22Rv1 (cell line): ENCODE measurements at regions not wholly inside any gene's neighbourhood (a gene's known extent, or its start where the extent isn't known, plus 50 kb on each side); places are given as distances from the start of the nearest gene placed in this dataset.

Source experiments
- H3K27ac ChIP-seq: fragments of 450-650 bp; 2 replicates; pipeline ENCODE4 v1.5.1; 2017
- CTCF ChIP-seq: fragments of 450-650 bp; IDR thresholded peaks from 2 replicates; pipeline ENCODE4 v1.5.1; 2017; ENCODE audit warnings: mild to moderate bottlenecking
- ZFX ChIP-seq: fragments of 450-650 bp; IDR thresholded peaks from 2 replicates; pipeline ENCODE4 v1.6.1; 2017; ENCODE audit warnings: antibody characterized with exemption, borderline replicate concordance

GRCh38 chr4:38318737-38319455, 345.1 kb upstream of the KLF3 start:
- peak overlapping the region; percentile 74 for H3K27ac ChIP-seq
- no peak for TF ChIP-seq ZFX
- no peak for TF ChIP-seq CTCF

GRCh38 chr4:38319456-38320342, 344.3 kb upstream of the KLF3 start:
- peak overlapping the region; percentile 74 for H3K27ac ChIP-seq
- no peak for TF ChIP-seq ZFX
- peak; percentile 95 for TF ChIP-seq CTCF

GRCh38 chr4:38320343-38320695, 343.7 kb upstream of the KLF3 start:
- TF ChIP-seq CTCF (no peak), ZFX (no peak)
- peak overlapping the region; percentile 74 for H3K27ac ChIP-seq

- TF ChIP-seq CTCF: no peak
- no peak for TF ChIP-seq ZFX
- H3K27ac ChIP-seq: no peak overlapping the region
Observed at GRCh38 chr4:38320833-38321232, 343.2 kb upstream of the KLF3 start.

- H3K27ac ChIP-seq: no peak overlapping the region
- no peak for TF ChIP-seq CTCF
Observed at GRCh38 chr4:38322714-38323113, 341.3 kb upstream of the KLF3 start.

- no peak overlapping the region for H3K27ac ChIP-seq
- TF ChIP-seq ZFX (no peak), CTCF (no peak)
Observed at GRCh38 chr4:38323141-38323641, 340.8 kb upstream of the KLF3 start.
